Brain microvascular endothelial cell (primary cell): ENCODE measurements at regions not wholly inside any gene's neighbourhood (a gene's known extent, or its start where the extent isn't known, plus 50 kb on each side); places are given as distances from the start of the nearest gene placed in this dataset.
A peak's percentile ranks its signal among the peaks of the same experiment; 100 is the strongest.

ENCODE experiments used
- DNase-seq: peaks from one replicate; pipeline ENCODE4 v3.0.0-alpha.2; 2020
- H3K27ac ChIP-seq: fragments of 250-450 bp; sonication (Bioruptor Pico); 2 replicates; pipeline ENCODE4 v1.5.1; 2020; ENCODE audit warnings: mild to moderate bottlenecking, moderate library complexity
- H3K27me3 ChIP-seq: fragments of 250-450 bp; sonication (Bioruptor Pico); replicated peaks from 2 replicates; pipeline ENCODE4 v1.5.1; 2020; ENCODE audit warnings: mild to moderate bottlenecking
- H3K36me3 ChIP-seq: fragments of 250-450 bp; sonication (Bioruptor Pico); replicated peaks from 2 replicates; pipeline ENCODE4 v1.5.1; 2020; ENCODE audit warnings: mild to moderate bottlenecking
- H3K4me3 ChIP-seq: 2 replicates; pipeline ENCODE4 v1.5.1; 2011; ENCODE audit warnings: low read depth, mild to moderate bottlenecking, control low read depth, low read length, moderate library complexity
- in situ Hi-C: cut with HindIII; loops from 2 replicates; pipeline ENCODE4 v1.10.0; 2017; ENCODE audit warnings: low sequenced_read_pairs, low pct_ligation_motif_present
- TF ChIP-seq, protein P1 (sequence below): IDR thresholded peaks from 2 replicates; pipeline ENCODE4 v1.5.1; 2011; ENCODE audit warnings: low read depth, mild to moderate bottlenecking, moderate library complexity, low read length, control low read depth, inconsistent platforms; ENCODE audit errors: missing control alignments

GRCh38 chr13:99690426-99691174 is 189.3 kb downstream of the TM9SF2 start:
- TF ChIP-seq, protein P1, sequence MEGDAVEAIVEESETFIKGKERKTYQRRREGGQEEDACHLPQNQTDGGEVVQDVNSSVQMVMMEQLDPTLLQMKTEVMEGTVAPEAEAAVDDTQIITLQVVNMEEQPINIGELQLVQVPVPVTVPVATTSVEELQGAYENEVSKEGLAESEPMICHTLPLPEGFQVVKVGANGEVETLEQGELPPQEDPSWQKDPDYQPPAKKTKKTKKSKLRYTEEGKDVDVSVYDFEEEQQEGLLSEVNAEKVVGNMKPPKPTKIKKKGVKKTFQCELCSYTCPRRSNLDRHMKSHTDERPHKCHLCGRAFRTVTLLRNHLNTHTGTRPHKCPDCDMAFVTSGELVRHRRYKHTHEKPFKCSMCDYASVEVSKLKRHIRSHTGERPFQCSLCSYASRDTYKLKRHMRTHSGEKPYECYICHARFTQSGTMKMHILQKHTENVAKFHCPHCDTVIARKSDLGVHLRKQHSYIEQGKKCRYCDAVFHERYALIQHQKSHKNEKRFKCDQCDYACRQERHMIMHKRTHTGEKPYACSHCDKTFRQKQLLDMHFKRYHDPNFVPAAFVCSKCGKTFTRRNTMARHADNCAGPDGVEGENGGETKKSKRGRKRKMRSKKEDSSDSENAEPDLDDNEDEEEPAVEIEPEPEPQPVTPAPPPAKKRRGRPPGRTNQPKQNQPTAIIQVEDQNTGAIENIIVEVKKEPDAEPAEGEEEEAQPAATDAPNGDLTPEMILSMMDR, result no peak
- H3K27me3 ChIP-seq, result no peaks in the 10 kb centered on the region
- H3K36me3 ChIP-seq, result no peaks in the 10 kb centered on the region
- in situ Hi-C loops, result no loop called here
- DNase-seq, result no peak
- H3K4me3 ChIP-seq, result no peak overlapping the region
- H3K27ac ChIP-seq, result no peak overlapping the region

GRCh38 chr13:99689955-99690354 is 188.7 kb downstream of the TM9SF2 start:
- no peaks in the 10 kb centered on the region for H3K27me3 ChIP-seq
- in situ Hi-C loops, result no loop called here
- DNase-seq, result no peak
- H3K4me3 ChIP-seq, result no peak overlapping the region
- H3K27ac ChIP-seq, result no peak overlapping the region
- H3K36me3 ChIP-seq, result no peaks in the 10 kb centered on the region
- TF ChIP-seq, protein P1, result no peak

GRCh38 chr13:99688776-99689175 is 187.5 kb downstream of the TM9SF2 start:
- TF ChIP-seq, protein P1, result no peak
- H3K27me3 ChIP-seq, result no peaks in the 10 kb centered on the region
- in situ Hi-C loops, result no loop called here
- H3K4me3 ChIP-seq, result no peak overlapping the region
- H3K27ac ChIP-seq, result no peak overlapping the region
- DNase-seq, result no peak
- H3K36me3 ChIP-seq, result no peaks in the 10 kb centered on the region

- no peaks in the 10 kb centered on the region for H3K36me3 ChIP-seq
- H3K27ac ChIP-seq, result no peak overlapping the region
- peak; percentile 64 for DNase-seq
- in situ Hi-C loops, result no loop called here
- TF ChIP-seq, protein P1, result no peak
- H3K27me3 ChIP-seq, result no peaks in the 10 kb centered on the region
- no peak overlapping the region for H3K4me3 ChIP-seq
These were observed 186.6 kb downstream of the TM9SF2 start for GRCh38 chr13:99687723-99688397.

- no peaks in the 10 kb centered on the region for H3K27me3 ChIP-seq
- TF ChIP-seq, protein P1, result no peak
- in situ Hi-C loops, result no loop called here
- no peak overlapping the region for H3K27ac ChIP-seq
- no peaks in the 10 kb centered on the region for H3K36me3 ChIP-seq
- peak; percentile 6 for DNase-seq
- H3K4me3 ChIP-seq, result no peak overlapping the region
These were observed 185.7 kb downstream of the TM9SF2 start for GRCh38 chr13:99686944-99687411.

GRCh38 chr13:99686157-99686572 is 184.9 kb downstream of the TM9SF2 start:
- in situ Hi-C loops, result no loop called here
- no peaks in the 10 kb centered on the region for H3K27me3 ChIP-seq
- H3K36me3 ChIP-seq, result no peaks in the 10 kb centered on the region
- H3K27ac ChIP-seq, result peak overlapping the region; percentile 39
- H3K4me3 ChIP-seq, result no peak overlapping the region
- TF ChIP-seq, protein P1, result no peak
- DNase-seq, result peak; percentile 64
